ENCODE measurements at regions not wholly inside any gene's neighbourhood (a gene's known extent, or its start where the extent isn't known, plus 50 kb on each side); places are given as distances from the start of the nearest gene placed in this dataset.

GRCh38 chr13:81670048-81670447 lies 1329.1 kb upstream of the SPRY2 start:
- no peak for TF ChIP-seq CTCF (conservative IDR thresholded peaks at IDR 0.05; ENCODE audit: low read length)
- TF ChIP-seq EZH2phosphoT487 (IDR thresholded peaks at IDR 0.05; ENCODE audit: borderline replicate concordance, low read depth, low read length) = no peak
